ENCODE measurements at regions not wholly inside any gene's neighbourhood (a gene's known extent, or its start where the extent isn't known, plus 50 kb on each side); places are given as distances from the start of the nearest gene placed in this dataset.

DNA sequence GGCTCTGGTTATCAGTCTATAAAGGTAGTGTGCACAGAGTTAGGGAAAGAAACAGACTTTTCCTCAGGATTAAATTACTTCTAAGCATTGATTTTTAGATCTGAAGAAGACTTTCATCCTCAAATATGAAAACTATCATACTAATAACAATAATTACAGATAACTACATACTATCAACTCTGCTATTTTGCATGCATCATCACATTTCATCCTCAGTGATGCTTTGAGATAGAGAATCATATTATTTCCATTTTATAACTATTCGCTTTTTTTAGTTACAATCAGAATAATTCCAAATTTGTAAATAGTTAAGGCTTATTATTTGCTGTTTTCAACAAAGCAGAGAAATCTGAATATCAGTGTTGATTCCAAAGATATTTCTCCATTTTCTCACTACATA lies 239.2 kb downstream of the MEIS1 start:
- POLR2A ChIA-PET = no interaction called here
- ATAC-seq (no peak), DNase-seq (ENCODE audit: low read depth, low spot score) (no peak)
- no TSS peak for BruUV-seq (replicated peaks)
- Histone ChIP-seq H3K36me3 (ENCODE audit: control insufficient read depth, insufficient read depth, low read length) (no peaks in the 10 kb centered on the region), H3K27ac (ENCODE audit: low read length) (no peak overlapping the region), H3K27me3 (ENCODE audit: control insufficient read depth, insufficient read depth, low read length) (no peaks in the 10 kb centered on the region), H3K4me1 (ENCODE audit: control insufficient read depth, insufficient read depth, low read length) (no peaks in the 10 kb centered on the region), H3K9me3 (ENCODE audit: control insufficient read depth, insufficient read depth, low read depth, low read length) (no peaks in the 10 kb centered on the region), H3K4me3 (ENCODE audit: low read depth in 2 of 2, low read length in 2 of 2) (no peak overlapping the region)
- in situ Hi-C loops (cut with HindIII; ENCODE audit: low pct_unique_long_range_greater_than_20kb, low sequenced_read_pairs) = no loop called here
- CTCF ChIA-PET = no interaction called here
- intact Hi-C loops (cut with micrococcal nuclease; ENCODE audit: unreplicated experiment) = no loop called here
- no peak for TF ChIP-seq REST (IDR thresholded peaks at IDR 0.05; ENCODE audit: insufficient read depth in 1 of 2, low read depth in 2 of 2, low read length in 1 of 2)
- no peak for TF ChIP-seq CTCF (IDR thresholded peaks at IDR 0.05)
- no peak for TF ChIP-seq SIN3A (IDR thresholded peaks at IDR 0.05; ENCODE audit: borderline replicate concordance, insufficient read depth, low read depth, low read length)
- TF ChIP-seq TCF7L2 (IDR thresholded peaks at IDR 0.05; ENCODE audit: low read depth, low read length) = no peak
- no peak for TF ChIP-seq POLR2AphosphoS5 (IDR thresholded peaks at IDR 0.05; ENCODE audit: low read depth, low read length)

- ChIA-PET POLR2A (no interaction called here), CTCF (no interaction called here)
- ATAC-seq (no peak), DNase-seq (ENCODE audit: low read depth, low spot score) (no peak)
- H3K9me3 ChIP-seq (ENCODE audit: control insufficient read depth, insufficient read depth, low read depth, low read length) = no peaks in the 10 kb centered on the region
- H3K4me1 ChIP-seq (ENCODE audit: control insufficient read depth, insufficient read depth, low read length) = no peaks in the 10 kb centered on the region
- no peak overlapping the region for H3K27ac ChIP-seq (ENCODE audit: low read length)
- H3K27me3 ChIP-seq (ENCODE audit: control insufficient read depth, insufficient read depth, low read length) = no peaks in the 10 kb centered on the region
- H3K4me3 ChIP-seq (ENCODE audit: low read depth in 2 of 2, low read length in 2 of 2) = no peak overlapping the region
- in situ Hi-C loops (cut with HindIII; ENCODE audit: low pct_unique_long_range_greater_than_20kb, low sequenced_read_pairs) = no loop called here
- intact Hi-C loops (cut with micrococcal nuclease; ENCODE audit: unreplicated experiment) = no loop called here
- no peak for TF ChIP-seq CTCF (IDR thresholded peaks at IDR 0.05)
- no peak for TF ChIP-seq POLR2AphosphoS5 (IDR thresholded peaks at IDR 0.05; ENCODE audit: low read depth, low read length)
- TF ChIP-seq TCF7L2 (IDR thresholded peaks at IDR 0.05; ENCODE audit: low read depth, low read length) = no peak
- no peak for TF ChIP-seq SIN3A (IDR thresholded peaks at IDR 0.05; ENCODE audit: borderline replicate concordance, insufficient read depth, low read depth, low read length)
- TF ChIP-seq REST (IDR thresholded peaks at IDR 0.05; ENCODE audit: insufficient read depth in 1 of 2, low read depth in 2 of 2, low read length in 1 of 2) = no peak
- BruUV-seq (replicated peaks) = no TSS peak
- no peaks in the 10 kb centered on the region for H3K36me3 ChIP-seq (ENCODE audit: control insufficient read depth, insufficient read depth, low read length)
These were observed 240.7 kb downstream of the MEIS1 start for GRCh38 chr2:66675591-66675990.
